ENCODE measurements at regions not wholly inside any gene's neighbourhood (a gene's known extent, or its start where the extent isn't known, plus 50 kb on each side); places are given as distances from the start of the nearest gene placed in this dataset.

GRCh38 chr12:125431516-125431915 is 366.3 kb downstream of the AACS start:
- RAD21 ChIA-PET (ENCODE audit: unreplicated experiment) = no interaction called here
- Histone ChIP-seq H4K20me1 (ENCODE audit: control insufficient read depth, insufficient read depth) (no peaks in the 10 kb centered on the region), H3K4me3 (no peak overlapping the region), H2AFZ (ENCODE audit: control insufficient read depth, low read depth, low read length) (no peak overlapping the region), H3K27ac (ENCODE audit: control insufficient read depth, insufficient read depth) (no peak overlapping the region), H3K4me1 (ENCODE audit: control insufficient read depth, insufficient read depth, low read length) (peaks cover 11% of the 10 kb centered on the region), H3K36me3 (ENCODE audit: control insufficient read depth in 2 of 2, insufficient read depth in 2 of 2, low read length in 1 of 2) (no peaks in the 10 kb centered on the region), H3K9me3 (replicated peaks; ENCODE audit: control insufficient read depth, insufficient read depth, low read length) (no peaks in the 10 kb centered on the region; the same call in 2 of the 3 replicates), H3K4me2 (ENCODE audit: control insufficient read depth, insufficient read depth) (no peak overlapping the region), H3K27me3 (replicated peaks in 1 of 2; ENCODE audit: control insufficient read depth in 2 of 2, insufficient read depth in 2 of 2, low read length in 1 of 2) (no peaks in the 10 kb centered on the region), H3K79me2 (ENCODE audit: control insufficient read depth, insufficient read depth, low read length) (no peaks in the 10 kb centered on the region), H3K9ac (ENCODE audit: control insufficient read depth, insufficient read depth, low read length) (no peak overlapping the region)
- TF ChIP-seq SMAD1 (IDR thresholded peaks at IDR 0.05; ENCODE audit: low read depth, partially characterized antibody) (no peak), NR2C1 (IDR thresholded peaks at IDR 0.05) (no peak), GATAD2B (conservative IDR thresholded peaks at IDR 0.05; ENCODE audit: low read depth) (no peak), IRF4 (IDR thresholded peaks at IDR 0.05; ENCODE audit: low read depth, low read length) (no peak), SMC3 (IDR thresholded peaks at IDR 0.05; ENCODE audit: borderline replicate concordance, low read length) (no peak), ZNF592 (IDR thresholded peaks at IDR 0.05) (no peak)
- TF ChIP-seq, protein P1, sequence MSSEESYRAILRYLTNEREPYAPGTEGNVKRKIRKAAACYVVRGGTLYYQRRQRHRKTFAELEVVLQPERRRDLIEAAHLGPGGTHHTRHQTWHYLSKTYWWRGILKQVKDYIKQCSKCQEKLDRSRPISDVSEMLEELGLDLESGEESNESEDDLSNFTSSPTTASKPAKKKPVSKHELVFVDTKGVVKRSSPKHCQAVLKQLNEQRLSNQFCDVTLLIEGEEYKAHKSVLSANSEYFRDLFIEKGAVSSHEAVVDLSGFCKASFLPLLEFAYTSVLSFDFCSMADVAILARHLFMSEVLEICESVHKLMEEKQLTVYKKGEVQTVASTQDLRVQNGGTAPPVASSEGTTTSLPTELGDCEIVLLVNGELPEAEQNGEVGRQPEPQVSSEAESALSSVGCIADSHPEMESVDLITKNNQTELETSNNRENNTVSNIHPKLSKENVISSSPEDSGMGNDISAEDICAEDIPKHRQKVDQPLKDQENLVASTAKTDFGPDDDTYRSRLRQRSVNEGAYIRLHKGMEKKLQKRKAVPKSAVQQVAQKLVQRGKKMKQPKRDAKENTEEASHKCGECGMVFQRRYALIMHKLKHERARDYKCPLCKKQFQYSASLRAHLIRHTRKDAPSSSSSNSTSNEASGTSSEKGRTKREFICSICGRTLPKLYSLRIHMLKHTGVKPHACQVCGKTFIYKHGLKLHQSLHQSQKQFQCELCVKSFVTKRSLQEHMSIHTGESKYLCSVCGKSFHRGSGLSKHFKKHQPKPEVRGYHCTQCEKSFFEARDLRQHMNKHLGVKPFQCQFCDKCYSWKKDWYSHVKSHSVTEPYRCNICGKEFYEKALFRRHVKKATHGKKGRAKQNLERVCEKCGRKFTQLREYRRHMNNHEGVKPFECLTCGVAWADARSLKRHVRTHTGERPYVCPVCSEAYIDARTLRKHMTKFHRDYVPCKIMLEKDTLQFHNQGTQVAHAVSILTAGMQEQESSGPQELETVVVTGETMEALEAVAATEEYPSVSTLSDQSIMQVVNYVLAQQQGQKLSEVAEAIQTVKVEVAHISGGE (CRISPR knock-in tag; IDR thresholded peaks at IDR 0.05) = no peak
- BruUV-seq (replicated peaks) = no TSS peak
- in situ Hi-C loops (cut with MboI) = loop anchor here (10.0 kb wide), 1 partner anchor 507 kb away; no protein-coding TSS in a partner anchor
- intact Hi-C loops (cut with micrococcal nuclease; ENCODE audit: unreplicated experiment) = no loop called here
- CTCF ChIA-PET = interaction anchor here (1.4 kb wide), 1 partner anchor 40 kb away, joined by 3 read pairs; no protein-coding TSS in a partner anchor
- SMC1A ChIA-PET (ENCODE audit: uncharacterized antibody, unreplicated experiment) = no interaction called here
- 7% methylated on average over 6 of the region's 6 CpGs for WGBS (ENCODE audit: insufficient coverage, insufficient replicate concordance, low lambda C conversion rate, missing lambda C conversion rate)
- POLR2A ChIA-PET = no interaction called here
- ATAC-seq (no peak), DNase-seq (ENCODE audit: low read depth, low spot score) (no peak), FAIRE-seq (no peak)
